Stimulated activated CD8-positive, alpha-beta memory T cell treated with anti-CD3 and anti-CD28 coated beads, Interleukin-15, amount 100 ng/mL, for 48 hours (primary cell): ENCODE measurements at regions not wholly inside any gene's neighbourhood (a gene's known extent, or its start where the extent isn't known, plus 50 kb on each side); places are given as distances from the start of the nearest gene placed in this dataset.

Experiments
- DNase-seq, 2 donors: peaks; one replicate each; pipeline ENCODE4 v3.0.0-alpha.2; 2020; ENCODE audit warnings: low read depth in 2 of 2

DNA sequence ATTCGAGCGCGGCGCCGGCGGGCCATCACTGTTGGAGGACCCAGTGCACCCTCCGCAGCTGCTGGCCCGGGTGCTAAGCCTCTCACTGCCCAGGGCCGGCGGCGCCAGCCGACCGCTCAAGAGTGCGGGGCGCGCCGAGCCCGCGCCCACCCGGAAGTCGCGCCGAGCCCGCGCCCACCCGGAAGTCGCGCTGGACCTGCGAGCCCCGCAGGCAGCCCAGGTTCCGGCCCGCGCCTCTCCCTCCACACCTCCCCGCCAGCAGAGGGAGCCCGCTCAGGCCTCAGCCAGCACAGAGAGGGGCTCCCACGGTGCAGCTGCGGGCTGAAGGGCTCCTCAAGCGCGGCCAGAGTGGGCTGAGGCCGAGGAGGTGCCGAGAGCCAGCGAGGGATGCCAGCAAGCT lies 170.8 kb downstream of the GTF2H2C_2 start:
- peak; percentile 29 to 62 for DNase-seq
